ENCODE measurements at regions not wholly inside any gene's neighbourhood (a gene's known extent, or its start where the extent isn't known, plus 50 kb on each side); places are given as distances from the start of the nearest gene placed in this dataset.
"Not testable (repeated sequence)": the region's sequence is repeated elsewhere in the genome, so short reads cannot be mapped to it uniquely, and the experiment has no call there.

GRCh38 chr1:120586053-120586452 is 137.7 kb upstream of the NBPF26 start:
- not testable (repeated sequence) for TF ChIP-seq CEBPB (IDR thresholded peaks at IDR 0.05; ENCODE audit: low read depth, low read length); CTCF (conservative IDR thresholded peaks at IDR 0.05; ENCODE audit: low read depth, low read length); NFE2L2 (IDR thresholded peaks at IDR 0.05; ENCODE audit: low read depth, low read length); RAD21 (IDR thresholded peaks at IDR 0.05; ENCODE audit: low read length); POLR2A (IDR thresholded peaks at IDR 0.05; ENCODE audit: low read depth, low read length); CHD1 (IDR thresholded peaks at IDR 0.05; ENCODE audit: low read depth, low read length); RFX5 (IDR thresholded peaks at IDR 0.05; ENCODE audit: low read depth, low read length); RCOR1 (IDR thresholded peaks at IDR 0.05; ENCODE audit: insufficient replicate concordance, low read length); SMC3 (IDR thresholded peaks at IDR 0.05; ENCODE audit: low read depth, low read length); MAFK (IDR thresholded peaks at IDR 0.05; ENCODE audit: low read depth, low read length); FOS (IDR thresholded peaks at IDR 0.05; ENCODE audit: low read depth, low read length); ELK1 (IDR thresholded peaks at IDR 0.05; ENCODE audit: borderline replicate concordance, low read depth, low read length); BHLHE40 (IDR thresholded peaks at IDR 0.05; ENCODE audit: low read depth, low read length)
- TF ChIP-seq, protein P1, sequence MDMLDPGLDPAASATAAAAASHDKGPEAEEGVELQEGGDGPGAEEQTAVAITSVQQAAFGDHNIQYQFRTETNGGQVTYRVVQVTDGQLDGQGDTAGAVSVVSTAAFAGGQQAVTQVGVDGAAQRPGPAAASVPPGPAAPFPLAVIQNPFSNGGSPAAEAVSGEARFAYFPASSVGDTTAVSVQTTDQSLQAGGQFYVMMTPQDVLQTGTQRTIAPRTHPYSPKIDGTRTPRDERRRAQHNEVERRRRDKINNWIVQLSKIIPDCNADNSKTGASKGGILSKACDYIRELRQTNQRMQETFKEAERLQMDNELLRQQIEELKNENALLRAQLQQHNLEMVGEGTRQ (IDR thresholded peaks at IDR 0.05; ENCODE audit: low read depth, low read length), result not testable (repeated sequence)

All from IMR-90 (cell line).